Fibroblast of upper back skin (primary cell): ENCODE measurements at regions not wholly inside any gene's neighbourhood (a gene's known extent, or its start where the extent isn't known, plus 50 kb on each side); places are given as distances from the start of the nearest gene placed in this dataset.

Experiments
- DNase-seq: peaks from one replicate; pipeline ENCODE4 v3.0.0-alpha.2; 2013

DNA sequence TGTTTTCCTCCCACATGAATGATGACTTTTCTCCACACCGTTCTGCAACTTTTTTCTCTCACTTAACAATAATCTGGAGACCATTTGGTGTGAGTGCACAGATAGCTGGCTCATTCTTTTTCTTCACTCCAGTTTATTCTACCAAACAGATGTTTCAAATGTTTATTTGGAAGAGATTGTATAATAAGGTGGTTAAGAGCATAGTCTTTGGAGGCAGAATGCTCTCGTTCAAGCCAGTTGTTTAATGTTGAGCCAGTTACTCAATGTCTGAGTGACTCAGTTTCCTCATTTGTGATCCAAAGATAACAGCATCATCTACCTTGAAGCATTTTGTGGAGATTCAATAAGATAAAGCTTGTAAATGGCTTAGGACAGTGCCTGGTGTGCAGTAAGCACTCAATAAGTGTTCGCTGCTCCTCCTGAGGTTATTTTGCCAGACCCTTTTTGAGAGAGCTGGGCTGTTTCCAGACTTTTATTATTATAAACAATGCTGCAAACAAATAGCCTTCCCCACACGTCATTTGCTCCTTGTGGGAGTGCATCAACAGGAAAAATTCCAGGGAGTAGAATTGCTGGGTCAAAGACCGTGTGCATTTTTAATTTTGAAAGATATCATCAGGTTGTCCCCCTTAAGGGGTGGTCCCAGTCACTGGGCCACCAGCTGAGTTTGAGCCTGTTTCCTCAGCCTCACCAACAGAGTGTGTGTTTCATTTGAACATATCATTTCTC, 70.6 kb downstream of the VEGFA start:
- DNase-seq, result no peak

GRCh38 chr6:43838276-43839036, 68.4 kb downstream of the VEGFA start:
- peak; percentile 83 for DNase-seq

GRCh38 chr6:43837507-43837906, 67.5 kb downstream of the VEGFA start:
- no peak for DNase-seq

DNA sequence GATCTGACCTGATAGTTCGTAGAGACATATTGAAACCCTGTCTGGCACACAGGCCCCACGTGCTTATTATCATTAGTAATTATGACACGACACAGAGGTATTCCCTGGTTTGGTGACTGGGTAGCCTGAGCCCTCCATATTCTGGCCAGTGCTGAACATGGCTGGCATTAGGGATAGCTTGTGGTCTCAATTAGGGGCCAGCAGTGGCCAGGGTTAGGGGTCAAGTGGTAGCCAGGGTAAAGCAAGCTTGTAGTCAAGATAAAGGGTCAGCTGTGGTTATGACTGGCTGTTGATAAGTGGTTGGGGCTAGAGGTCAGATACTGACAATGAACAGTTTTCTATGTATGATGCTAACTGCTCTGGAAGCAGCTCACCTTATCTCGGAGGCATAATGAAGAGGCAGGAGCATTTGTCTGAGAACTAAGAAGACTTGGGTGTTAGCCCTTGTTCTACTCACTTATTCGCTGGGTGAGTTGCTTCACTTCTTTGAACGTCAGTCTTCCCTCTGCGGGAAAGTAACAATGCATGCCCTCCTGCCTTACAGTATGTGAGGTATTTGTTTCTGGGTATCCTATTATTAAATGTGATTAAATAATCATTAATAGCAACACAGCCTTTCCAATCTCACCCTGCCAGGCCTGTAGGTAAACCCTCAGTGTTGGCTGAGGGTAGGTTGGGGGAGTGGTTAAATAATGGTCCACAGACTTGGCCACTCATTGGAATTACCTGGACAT, 66.7 kb downstream of the VEGFA start:
- DNase-seq, result no peak
